Neural progenitor cell (in vitro differentiated cells): ENCODE measurements at regions not wholly inside any gene's neighbourhood (a gene's known extent, or its start where the extent isn't known, plus 50 kb on each side); places are given as distances from the start of the nearest gene placed in this dataset.

Experiments used
- EZH2 ChIP-seq: fragments of 200-600 bp; sonication (generic); IDR thresholded peaks from 2 replicates; pipeline ENCODE4 v1.6.1; 2017; ENCODE audit warnings: antibody characterized with exemption, mild to moderate bottlenecking, moderate library complexity
- TF ChIP-seq, protein P1 (sequence below): fragments of 200-600 bp; sonication (generic); IDR thresholded peaks from 2 replicates; pipeline ENCODE4 v1.5.1; 2017; ENCODE audit warnings: antibody characterized with exemption, mild to moderate bottlenecking

DNA sequence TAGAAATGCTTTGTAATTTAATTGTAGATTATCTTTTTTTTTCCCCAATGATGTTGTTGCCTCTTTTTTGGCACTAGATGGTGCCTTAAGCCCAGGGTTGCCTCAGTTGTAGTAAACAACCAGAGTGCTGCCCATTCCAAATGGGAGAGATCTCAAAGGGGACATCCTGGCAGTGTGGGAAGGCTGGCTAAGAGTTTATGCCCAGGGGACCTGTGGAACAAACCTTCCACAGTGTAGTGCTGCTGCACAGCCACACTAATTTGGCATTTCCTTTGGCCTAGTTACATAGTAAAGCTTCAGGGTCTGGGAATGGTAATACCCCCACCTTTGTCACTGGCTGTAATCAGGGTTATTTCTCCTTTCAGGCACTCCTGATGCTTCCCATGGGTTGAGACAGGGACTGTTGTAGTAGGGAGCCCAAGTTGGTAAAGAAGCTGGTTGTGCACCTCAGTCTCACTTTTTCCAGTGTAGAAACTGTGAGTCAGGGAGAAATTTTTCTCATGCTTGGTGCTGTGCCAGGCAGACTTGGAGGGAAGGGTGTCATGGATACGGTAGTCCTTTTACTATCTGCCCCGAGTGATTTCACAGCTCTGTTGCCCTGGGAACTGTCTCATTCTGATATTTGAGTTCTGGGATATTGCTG lies 177.8 kb upstream of the ECI2 start:
- TF ChIP-seq, protein P1, sequence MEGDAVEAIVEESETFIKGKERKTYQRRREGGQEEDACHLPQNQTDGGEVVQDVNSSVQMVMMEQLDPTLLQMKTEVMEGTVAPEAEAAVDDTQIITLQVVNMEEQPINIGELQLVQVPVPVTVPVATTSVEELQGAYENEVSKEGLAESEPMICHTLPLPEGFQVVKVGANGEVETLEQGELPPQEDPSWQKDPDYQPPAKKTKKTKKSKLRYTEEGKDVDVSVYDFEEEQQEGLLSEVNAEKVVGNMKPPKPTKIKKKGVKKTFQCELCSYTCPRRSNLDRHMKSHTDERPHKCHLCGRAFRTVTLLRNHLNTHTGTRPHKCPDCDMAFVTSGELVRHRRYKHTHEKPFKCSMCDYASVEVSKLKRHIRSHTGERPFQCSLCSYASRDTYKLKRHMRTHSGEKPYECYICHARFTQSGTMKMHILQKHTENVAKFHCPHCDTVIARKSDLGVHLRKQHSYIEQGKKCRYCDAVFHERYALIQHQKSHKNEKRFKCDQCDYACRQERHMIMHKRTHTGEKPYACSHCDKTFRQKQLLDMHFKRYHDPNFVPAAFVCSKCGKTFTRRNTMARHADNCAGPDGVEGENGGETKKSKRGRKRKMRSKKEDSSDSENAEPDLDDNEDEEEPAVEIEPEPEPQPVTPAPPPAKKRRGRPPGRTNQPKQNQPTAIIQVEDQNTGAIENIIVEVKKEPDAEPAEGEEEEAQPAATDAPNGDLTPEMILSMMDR, result peak; percentile 57
- TF ChIP-seq EZH2, result no peak
